GM23338 (cell line): ENCODE measurements at regions not wholly inside any gene's neighbourhood (a gene's known extent, or its start where the extent isn't known, plus 50 kb on each side); places are given as distances from the start of the nearest gene placed in this dataset.

ENCODE experiments used
- CREB1 ChIP-seq: fragments of 250-450 bp; sonication (Bioruptor Pico); IDR thresholded peaks from 2 replicates; pipeline ENCODE4 v1.5.0; 2020; ENCODE audit warnings: low read depth, mild to moderate bottlenecking, moderate library complexity
- EZH2 ChIP-seq: fragments of 200-600 bp; sonication (generic); IDR thresholded peaks from one replicate; pipeline ENCODE4 v1.8.0; 2017; ENCODE audit warnings: antibody characterized with exemption, mild to moderate bottlenecking, low read depth; ENCODE audit not compliant: unreplicated experiment
- EZH2phosphoT487 ChIP-seq: fragments of 200-600 bp; sonication (generic); IDR thresholded peaks from one replicate; pipeline ENCODE4 v1.8.1; 2018; ENCODE audit warnings: antibody characterized with exemption; ENCODE audit not compliant: unreplicated experiment
- NANOG ChIP-seq: IDR thresholded peaks from 2 replicates; pipeline ENCODE4 v1.6.1; 2016; ENCODE audit warnings: antibody characterized with exemption, borderline replicate concordance
- POLR2AphosphoS5 ChIP-seq: IDR thresholded peaks from 2 replicates; pipeline ENCODE4 v1.6.1; 2016; ENCODE audit warnings: antibody characterized with exemption, low read depth
- REST ChIP-seq: IDR thresholded peaks from one replicate; pipeline ENCODE4 v1.6.1; 2018; ENCODE audit warnings: antibody characterized with exemption; ENCODE audit not compliant: unreplicated experiment
- STAT1 ChIP-seq: IDR thresholded peaks from one replicate; pipeline ENCODE4 v1.6.1; 2016; ENCODE audit warnings: antibody characterized with exemption; ENCODE audit not compliant: unreplicated experiment
- TF ChIP-seq, protein P1 (sequence below), 2 experiments: fragments of 200-600 bp in 1 of 2; sonication (generic) in 1 of 2; conservative IDR thresholded peaks; 2 replicates each; pipeline versions ENCODE4 v1.5.1 to v1.6.1; 2016 to 2017; ENCODE audit warnings: antibody characterized with exemption in 2 of 2, low read depth in 2 of 2, mild to moderate bottlenecking in 2 of 2, moderate library complexity in 1 of 2

GRCh38 chr15:35857567-35858226, 311.7 kb upstream of the DPH6 start:
- TF ChIP-seq, protein P1, sequence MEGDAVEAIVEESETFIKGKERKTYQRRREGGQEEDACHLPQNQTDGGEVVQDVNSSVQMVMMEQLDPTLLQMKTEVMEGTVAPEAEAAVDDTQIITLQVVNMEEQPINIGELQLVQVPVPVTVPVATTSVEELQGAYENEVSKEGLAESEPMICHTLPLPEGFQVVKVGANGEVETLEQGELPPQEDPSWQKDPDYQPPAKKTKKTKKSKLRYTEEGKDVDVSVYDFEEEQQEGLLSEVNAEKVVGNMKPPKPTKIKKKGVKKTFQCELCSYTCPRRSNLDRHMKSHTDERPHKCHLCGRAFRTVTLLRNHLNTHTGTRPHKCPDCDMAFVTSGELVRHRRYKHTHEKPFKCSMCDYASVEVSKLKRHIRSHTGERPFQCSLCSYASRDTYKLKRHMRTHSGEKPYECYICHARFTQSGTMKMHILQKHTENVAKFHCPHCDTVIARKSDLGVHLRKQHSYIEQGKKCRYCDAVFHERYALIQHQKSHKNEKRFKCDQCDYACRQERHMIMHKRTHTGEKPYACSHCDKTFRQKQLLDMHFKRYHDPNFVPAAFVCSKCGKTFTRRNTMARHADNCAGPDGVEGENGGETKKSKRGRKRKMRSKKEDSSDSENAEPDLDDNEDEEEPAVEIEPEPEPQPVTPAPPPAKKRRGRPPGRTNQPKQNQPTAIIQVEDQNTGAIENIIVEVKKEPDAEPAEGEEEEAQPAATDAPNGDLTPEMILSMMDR (conservative IDR thresholded peaks at IDR 0.05; ENCODE audit: low read depth in 2 of 2), result 0 out of 4 replicates have a peak, but pooled peaks of 1 of the 2 experiments have one; percentile 17
- TF ChIP-seq POLR2AphosphoS5, result no peak
- TF ChIP-seq REST, result no peak
- no peak for TF ChIP-seq EZH2phosphoT487
- no peak for TF ChIP-seq EZH2
- no peak for TF ChIP-seq CREB1 (CRISPR knock-in tag)
- TF ChIP-seq NANOG, result no peak
- no peak for TF ChIP-seq STAT1
